Testis (tissue), 2 donors: ENCODE measurements at regions not wholly inside any gene's neighbourhood (a gene's known extent, or its start where the extent isn't known, plus 50 kb on each side); places are given as distances from the start of the nearest gene placed in this dataset.
"Not testable (repeated sequence)": the region's sequence is repeated elsewhere in the genome, so short reads cannot be mapped to it uniquely, and the experiment has no call there.

ENCODE experiments used
- CTCF ChIP-seq, 3 experiments: fragments of 450-650 bp in 2 of 3; fragments of 200-600 bp in 1 of 3; sonication (generic) in 1 of 3; IDR thresholded peaks; one replicate each; pipeline ENCODE4 v1.5.1; 2016 to 2019; ENCODE audit warnings: antibody characterized with exemption in 3 of 3, mild to moderate bottlenecking in 2 of 3, moderate library complexity in 1 of 3
- POLR2A ChIP-seq: fragments of 450-650 bp; IDR thresholded peaks from one replicate; pipeline ENCODE4 v1.6.1; 2017; ENCODE audit warnings: antibody characterized with exemption, mild to moderate bottlenecking, moderate library complexity

DNA sequence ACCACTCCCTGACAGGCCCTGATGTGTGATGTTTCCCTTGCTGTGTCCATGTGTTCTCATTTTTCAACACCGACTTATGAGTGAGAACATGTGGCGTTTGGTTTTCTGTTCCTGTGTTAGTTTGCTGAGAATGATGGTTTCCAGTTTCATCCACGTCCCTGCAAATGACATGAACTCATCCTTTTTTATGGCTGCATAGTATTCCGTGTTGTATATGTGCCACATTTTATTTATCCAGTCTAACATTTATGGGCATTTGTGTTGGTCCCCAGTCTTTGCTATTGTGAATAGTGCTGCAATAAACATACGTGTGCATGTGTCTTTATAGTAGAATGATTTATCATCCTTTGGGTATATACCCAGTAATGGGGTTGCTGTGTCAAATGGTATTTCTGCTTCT is 830.3 kb upstream of the ADGRB3 start:
- TF ChIP-seq CTCF (IDR thresholded peaks at IDR 0.05); POLR2A: not testable (repeated sequence)
